T-helper 1 cell treated with Interleukin-12 subunit alpha and Interleukin-12 subunit beta and Interleukin-4 antibody, amounts not matched to agents 30 μg/mL and 1 μg/mL, for 36 hours (primary cell): ENCODE measurements at regions not wholly inside any gene's neighbourhood (a gene's known extent, or its start where the extent isn't known, plus 50 kb on each side); places are given as distances from the start of the nearest gene placed in this dataset.

Experiments
- H3K27ac Mint-ChIP-seq: one replicate; pipeline ENCODE4 v1.8.0; 2021; ENCODE audit warnings: mild to moderate bottlenecking, mixed read lengths
- H3K27me3 Mint-ChIP-seq: one replicate; pipeline ENCODE4 v1.8.0; 2021; ENCODE audit warnings: low read depth, mixed read lengths
- H3K36me3 Mint-ChIP-seq: one replicate; pipeline ENCODE4 v1.8.0; 2021; ENCODE audit warnings: low read depth, mixed read lengths
- H3K4me1 Mint-ChIP-seq: one replicate; pipeline ENCODE4 v1.8.0; 2021; ENCODE audit warnings: low read depth, mixed read lengths
- H3K4me3 Mint-ChIP-seq: one replicate; pipeline ENCODE4 v1.8.0; 2021; ENCODE audit warnings: mild to moderate bottlenecking, moderate library complexity, mixed read lengths
- H3K9me3 Mint-ChIP-seq: one replicate; pipeline ENCODE4 v1.8.0; 2021; ENCODE audit warnings: mixed read lengths

DNA sequence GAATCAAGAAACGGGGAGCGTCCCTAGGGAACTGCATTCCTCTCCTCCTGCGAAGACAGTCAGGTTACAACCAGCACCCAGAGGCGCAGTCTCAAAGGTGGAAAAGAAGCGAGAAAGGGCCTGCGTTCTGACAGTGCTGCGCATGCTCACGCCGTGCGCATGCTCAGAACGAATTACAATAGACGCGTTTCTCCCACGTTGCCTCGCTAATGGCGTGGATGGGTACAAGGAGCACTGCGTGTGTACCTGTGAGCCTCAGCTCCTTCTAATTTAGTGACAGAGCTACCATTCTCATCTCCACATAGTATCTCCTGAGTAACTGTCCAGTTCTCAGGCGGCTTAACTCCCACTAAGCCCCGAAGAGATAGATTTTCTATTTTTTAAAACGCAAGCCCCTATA lies 448.8 kb downstream of the TXNL1 start:
- H3K4me1 Mint-ChIP-seq: no peaks in the 10 kb centered on the region
- H3K36me3 Mint-ChIP-seq: no peaks in the 10 kb centered on the region
- H3K4me3 Mint-ChIP-seq: no peak overlapping the region
- H3K9me3 Mint-ChIP-seq: no peaks in the 10 kb centered on the region
- H3K27ac Mint-ChIP-seq: no peak overlapping the region
- H3K27me3 Mint-ChIP-seq: no peaks in the 10 kb centered on the region

DNA sequence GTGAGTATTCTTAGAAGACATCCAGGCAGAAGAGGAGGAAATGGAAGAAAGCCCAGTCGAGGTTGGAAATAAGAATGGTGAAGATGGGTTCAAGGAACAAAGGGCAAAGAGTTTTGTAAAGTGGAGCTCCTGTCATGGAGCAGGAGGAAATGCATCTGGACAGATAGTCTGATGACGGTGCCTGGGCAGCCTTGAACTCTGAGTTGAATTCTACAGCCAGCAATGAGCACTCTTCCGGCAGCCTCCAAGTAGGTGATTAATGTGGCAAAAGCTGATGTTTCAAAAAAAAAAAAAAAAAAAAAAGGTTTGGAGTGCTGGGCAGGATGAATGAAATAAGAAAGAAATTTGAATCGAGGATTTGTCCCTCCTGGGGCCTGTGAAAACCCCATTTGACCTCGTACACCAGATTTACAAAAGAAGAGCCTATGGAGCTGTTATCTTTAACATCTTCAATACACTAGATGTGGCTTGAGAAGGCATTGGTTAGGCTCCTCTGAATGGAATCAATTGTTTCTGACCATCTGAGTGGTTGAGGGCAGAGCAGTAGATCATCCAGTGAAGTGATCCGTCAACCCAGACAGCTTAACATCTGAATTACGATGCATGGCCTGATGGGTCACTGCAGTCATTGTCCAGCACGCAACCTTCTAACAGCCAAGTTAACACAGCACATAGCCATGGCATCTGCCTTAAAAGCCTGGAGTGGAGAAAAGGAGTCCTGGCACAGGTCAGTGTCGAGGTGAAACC lies 449.7 kb downstream of the TXNL1 start:
- Mint-ChIP-seq H3K27ac (no peak overlapping the region), H3K36me3 (no peaks in the 10 kb centered on the region), H3K4me3 (no peak overlapping the region), H3K4me1 (no peaks in the 10 kb centered on the region), H3K27me3 (no peaks in the 10 kb centered on the region), H3K9me3 (no peaks in the 10 kb centered on the region)

DNA sequence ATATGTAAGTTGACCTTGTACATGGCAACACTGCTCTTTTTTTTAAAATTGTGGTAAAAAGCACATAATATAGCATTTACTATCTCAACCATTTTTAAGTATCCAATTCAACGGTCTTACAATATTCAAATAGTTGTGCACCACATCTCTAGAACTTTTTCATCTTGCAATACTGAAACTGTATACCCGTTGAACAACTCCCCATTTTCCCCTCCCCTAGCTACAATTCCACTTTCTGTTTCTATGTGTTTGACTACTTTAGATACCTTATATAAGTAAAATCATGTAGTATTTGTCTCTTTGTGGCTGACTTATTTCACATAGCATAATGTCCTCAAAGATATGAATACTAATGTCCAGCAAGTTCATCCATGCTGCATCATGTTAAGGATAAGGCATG lies 452.1 kb downstream of the TXNL1 start:
- H3K4me1 Mint-ChIP-seq: no peaks in the 10 kb centered on the region
- no peak overlapping the region for H3K27ac Mint-ChIP-seq
- H3K9me3 Mint-ChIP-seq: no peaks in the 10 kb centered on the region
- H3K27me3 Mint-ChIP-seq: no peaks in the 10 kb centered on the region
- H3K4me3 Mint-ChIP-seq: no peak overlapping the region
- no peaks in the 10 kb centered on the region for H3K36me3 Mint-ChIP-seq

DNA sequence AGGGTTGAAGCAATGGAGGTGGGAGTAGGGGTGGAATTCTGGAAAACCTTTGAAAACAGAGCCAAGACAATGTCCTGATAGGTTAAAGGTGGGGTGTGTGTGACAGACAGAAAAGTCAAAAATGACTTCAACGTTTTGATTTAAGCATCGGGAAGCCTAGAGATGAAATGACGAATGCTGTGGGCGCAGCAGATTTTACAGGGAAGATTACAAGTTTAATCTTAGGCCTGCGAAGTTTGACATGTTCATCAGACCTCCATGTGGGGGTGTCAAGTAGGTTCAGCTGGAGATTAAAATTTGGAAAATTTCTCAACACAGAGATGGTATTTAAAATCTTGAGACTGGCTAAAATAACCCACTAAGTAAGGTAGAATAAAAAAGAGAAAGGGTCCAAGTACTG lies 453.3 kb downstream of the TXNL1 start:
- no peaks in the 10 kb centered on the region for H3K4me1 Mint-ChIP-seq
- no peak overlapping the region for H3K27ac Mint-ChIP-seq
- no peaks in the 10 kb centered on the region for H3K9me3 Mint-ChIP-seq
- H3K4me3 Mint-ChIP-seq: no peak overlapping the region
- no peaks in the 10 kb centered on the region for H3K27me3 Mint-ChIP-seq
- H3K36me3 Mint-ChIP-seq: no peaks in the 10 kb centered on the region

DNA sequence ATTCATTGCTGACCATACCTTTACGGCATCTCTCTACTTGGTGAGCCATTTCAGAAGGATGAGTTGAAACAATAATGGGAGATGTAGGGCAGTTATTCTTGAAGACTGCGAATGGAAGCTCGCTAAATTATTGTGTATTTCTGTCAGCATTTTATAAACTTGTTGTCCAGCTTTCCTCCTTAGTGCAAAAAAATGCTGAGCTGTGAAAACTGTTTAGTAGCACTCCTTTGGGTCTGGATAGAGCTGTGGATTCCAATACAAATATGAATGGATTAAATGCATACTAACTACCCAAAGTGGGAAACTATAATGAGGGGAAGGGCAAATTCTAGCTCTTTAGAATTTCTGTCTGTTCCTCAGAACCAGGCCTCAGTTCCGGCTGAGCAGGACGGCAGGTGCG lies 461.6 kb downstream of the TXNL1 start:
- Mint-ChIP-seq H3K27me3 (no peaks in the 10 kb centered on the region), H3K4me3 (no peak overlapping the region), H3K9me3 (no peaks in the 10 kb centered on the region), H3K27ac (no peak overlapping the region), H3K36me3 (no peaks in the 10 kb centered on the region), H3K4me1 (no peaks in the 10 kb centered on the region)

DNA sequence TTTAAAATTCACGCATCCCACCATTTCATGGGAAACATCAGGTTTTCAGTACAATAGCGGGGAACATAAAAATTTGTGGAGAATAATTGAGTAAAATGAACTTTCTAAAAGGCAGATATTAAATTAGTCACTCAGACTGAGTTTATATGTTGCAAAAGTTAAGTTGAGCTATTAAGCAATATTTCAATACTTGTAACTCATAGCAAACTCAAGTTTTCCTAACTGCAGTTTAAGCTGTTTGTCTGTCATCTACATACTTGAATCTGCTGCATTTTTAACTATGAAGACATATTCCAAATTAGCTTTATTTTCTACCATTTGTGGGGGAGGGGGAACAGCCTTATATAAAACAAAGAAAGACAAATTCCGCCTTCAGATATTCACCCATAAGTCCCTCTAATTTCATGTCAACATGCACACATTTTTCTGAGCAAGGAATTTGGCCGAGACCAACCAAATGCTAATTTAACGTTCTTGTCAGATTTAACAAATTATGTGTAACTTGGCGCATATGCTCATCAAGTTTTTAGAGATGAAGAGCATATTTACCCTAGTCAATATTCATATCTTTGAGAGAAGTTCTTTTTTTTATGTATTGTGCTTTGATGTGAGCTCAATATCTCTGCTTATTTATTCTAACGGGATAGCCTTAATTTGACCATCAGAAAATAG lies 462.9 kb downstream of the TXNL1 start:
- no peaks in the 10 kb centered on the region for H3K9me3 Mint-ChIP-seq
- H3K27ac Mint-ChIP-seq: no peak overlapping the region
- no peak overlapping the region for H3K4me3 Mint-ChIP-seq
- H3K4me1 Mint-ChIP-seq: no peaks in the 10 kb centered on the region
- H3K27me3 Mint-ChIP-seq: no peaks in the 10 kb centered on the region
- H3K36me3 Mint-ChIP-seq: no peaks in the 10 kb centered on the region

DNA sequence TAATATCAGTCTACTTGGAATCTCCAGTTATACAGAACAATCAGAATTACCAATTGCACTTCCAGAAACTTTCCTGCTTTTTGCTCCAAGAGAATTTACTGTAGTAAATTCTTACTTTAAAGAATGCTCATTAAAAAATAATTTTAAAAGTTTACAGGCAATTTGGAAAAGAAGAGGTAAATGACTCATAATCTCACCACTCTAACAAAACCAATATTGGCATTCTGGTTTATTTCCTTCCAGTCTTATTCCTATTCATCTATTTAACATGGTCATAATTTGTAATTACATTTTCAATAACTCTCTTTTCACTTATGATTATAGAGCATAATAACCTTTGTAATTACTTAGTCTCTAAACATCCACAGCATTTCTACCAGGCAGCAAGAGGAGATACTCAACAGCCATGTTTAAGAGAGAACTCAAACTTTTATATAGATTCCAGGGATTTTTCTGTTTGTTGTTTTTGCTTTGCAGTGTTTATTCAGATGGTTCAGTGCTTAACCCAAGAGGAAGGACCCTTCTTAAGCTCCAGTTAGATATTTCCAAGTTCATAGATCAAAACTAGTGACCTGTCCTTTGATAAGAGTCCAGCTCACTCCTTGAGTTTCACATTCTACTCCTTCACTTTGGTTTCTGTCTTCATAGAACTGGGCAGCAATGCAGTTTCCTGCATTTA lies 464.7 kb downstream of the TXNL1 start:
- Mint-ChIP-seq H3K36me3 (no peaks in the 10 kb centered on the region), H3K27ac (no peak overlapping the region), H3K4me1 (no peaks in the 10 kb centered on the region), H3K27me3 (no peaks in the 10 kb centered on the region), H3K9me3 (no peaks in the 10 kb centered on the region), H3K4me3 (no peak overlapping the region)

DNA sequence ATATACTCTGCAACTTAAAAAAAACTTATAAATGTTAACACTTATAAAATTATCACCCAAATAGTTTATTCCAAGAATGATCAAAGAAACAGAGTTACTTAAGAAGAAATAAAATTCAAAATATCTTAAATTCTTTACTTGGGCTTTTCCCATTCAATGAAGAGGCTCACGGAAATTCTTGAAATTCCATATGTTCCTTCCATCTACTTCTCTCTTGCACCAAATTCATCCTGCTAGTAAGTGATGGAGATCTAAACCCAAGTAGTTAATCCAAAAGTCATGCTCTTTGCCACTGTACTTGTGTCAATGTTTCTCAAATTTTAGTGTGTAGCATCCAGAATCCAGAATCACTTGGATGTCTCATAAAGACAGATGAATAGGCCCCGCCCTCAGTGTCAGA lies 465.9 kb downstream of the TXNL1 start:
- Mint-ChIP-seq H3K4me1 (no peaks in the 10 kb centered on the region), H3K27ac (no peak overlapping the region), H3K27me3 (no peaks in the 10 kb centered on the region), H3K36me3 (no peaks in the 10 kb centered on the region), H3K4me3 (no peak overlapping the region), H3K9me3 (no peaks in the 10 kb centered on the region)

DNA sequence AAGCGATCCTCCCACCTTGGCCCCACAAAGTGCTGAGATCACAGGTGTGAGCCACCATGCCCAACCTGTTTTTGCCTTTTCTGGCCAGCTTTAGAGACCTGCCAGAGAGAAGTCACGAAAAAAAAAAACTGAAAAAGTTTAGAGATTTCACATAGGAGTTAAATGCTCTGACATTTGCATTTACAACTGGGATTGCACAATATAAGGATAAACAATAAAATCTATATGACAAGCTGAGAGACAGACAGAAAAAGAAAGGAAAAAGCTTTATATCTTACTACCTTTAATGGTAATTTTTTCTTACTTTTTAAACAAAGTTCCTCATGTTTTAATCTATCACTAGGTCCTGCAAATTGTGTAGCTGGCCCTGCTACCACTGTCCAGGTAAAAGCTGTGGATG lies 466.5 kb downstream of the TXNL1 start:
- Mint-ChIP-seq H3K9me3 (no peaks in the 10 kb centered on the region), H3K4me1 (no peaks in the 10 kb centered on the region), H3K27ac (no peak overlapping the region), H3K27me3 (no peaks in the 10 kb centered on the region), H3K4me3 (no peak overlapping the region), H3K36me3 (no peaks in the 10 kb centered on the region)

DNA sequence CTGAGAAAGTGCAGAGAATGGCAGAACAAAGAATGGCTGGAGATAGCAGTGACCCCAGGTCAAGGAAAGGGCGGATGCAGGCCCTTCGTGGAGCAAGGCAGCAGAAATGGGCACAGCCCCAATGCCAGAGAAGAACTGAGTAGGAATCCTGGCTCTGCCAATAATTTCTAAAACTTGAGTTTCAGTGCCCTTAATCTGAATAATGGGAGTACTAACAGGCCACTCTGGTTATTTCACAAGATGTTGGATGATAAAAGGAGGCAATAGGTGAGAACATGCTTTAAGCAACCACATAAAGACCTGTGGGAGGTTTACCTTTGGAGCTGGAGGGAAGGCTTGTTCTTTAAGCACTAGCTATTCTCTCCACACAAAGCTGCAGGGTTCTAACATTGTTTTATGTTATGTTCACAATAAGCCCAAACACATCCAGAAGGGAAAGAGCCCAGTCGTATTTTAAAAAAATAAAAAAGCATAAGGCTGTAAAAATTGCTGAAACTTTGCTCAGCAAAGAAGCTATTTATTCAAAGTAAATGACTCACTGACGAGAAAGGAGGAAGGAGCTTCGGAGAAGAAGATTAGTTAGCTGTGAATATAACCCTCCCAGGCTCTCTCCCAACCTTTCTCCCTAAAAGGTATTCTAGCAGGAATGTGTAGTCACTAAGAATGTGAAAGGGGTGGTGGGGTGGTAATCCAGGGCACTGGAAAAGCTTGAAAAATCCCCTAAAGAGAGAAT lies 470.2 kb downstream of the TXNL1 start:
- Mint-ChIP-seq H3K4me3 (no peak overlapping the region), H3K4me1 (no peaks in the 10 kb centered on the region), H3K27me3 (no peaks in the 10 kb centered on the region), H3K9me3 (no peaks in the 10 kb centered on the region), H3K36me3 (no peaks in the 10 kb centered on the region), H3K27ac (no peak overlapping the region)

DNA sequence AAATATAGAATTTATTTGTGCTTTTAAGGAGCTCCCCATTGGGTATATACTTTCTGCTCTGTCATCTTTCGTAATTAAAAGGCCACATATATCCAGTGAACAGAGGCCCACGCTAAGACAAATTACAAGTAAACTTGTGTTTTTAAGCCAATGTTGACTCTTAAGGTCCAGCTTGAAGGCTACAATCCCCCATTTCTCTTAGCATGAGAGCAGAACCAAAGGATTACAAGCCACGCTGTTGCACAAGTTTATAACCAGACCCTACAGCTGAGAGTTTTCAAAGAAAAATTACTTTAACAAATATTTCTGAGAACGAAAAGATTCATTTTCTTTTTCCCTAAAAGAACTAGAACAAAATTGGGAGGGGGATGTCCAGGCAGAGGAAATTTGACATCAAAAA lies 471.0 kb downstream of the TXNL1 start:
- H3K4me3 Mint-ChIP-seq: no peak overlapping the region
- H3K9me3 Mint-ChIP-seq: no peaks in the 10 kb centered on the region
- H3K4me1 Mint-ChIP-seq: no peaks in the 10 kb centered on the region
- no peak overlapping the region for H3K27ac Mint-ChIP-seq
- no peaks in the 10 kb centered on the region for H3K27me3 Mint-ChIP-seq
- no peaks in the 10 kb centered on the region for H3K36me3 Mint-ChIP-seq

DNA sequence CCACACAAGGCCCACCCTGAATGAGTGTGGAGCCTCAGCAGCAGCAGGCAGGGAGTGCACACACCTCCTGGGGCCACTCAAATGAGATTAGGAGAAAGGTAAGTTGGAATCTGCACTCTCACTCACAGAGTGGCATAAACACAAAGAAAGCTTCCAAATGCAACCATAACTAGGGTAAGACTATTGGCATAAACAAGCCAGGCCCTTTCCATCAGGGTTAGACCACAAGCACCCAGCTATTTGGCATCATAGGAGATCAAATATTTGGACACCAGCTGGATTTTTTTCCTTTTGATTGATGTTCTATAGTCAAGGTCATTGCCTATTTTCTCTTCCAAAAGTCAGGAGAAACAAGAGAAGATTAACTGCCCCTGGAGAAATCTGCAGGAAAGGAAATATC lies 471.5 kb downstream of the TXNL1 start:
- H3K27me3 Mint-ChIP-seq: no peaks in the 10 kb centered on the region
- H3K27ac Mint-ChIP-seq: no peak overlapping the region
- no peaks in the 10 kb centered on the region for H3K9me3 Mint-ChIP-seq
- H3K4me3 Mint-ChIP-seq: no peak overlapping the region
- H3K36me3 Mint-ChIP-seq: no peaks in the 10 kb centered on the region
- no peaks in the 10 kb centered on the region for H3K4me1 Mint-ChIP-seq

DNA sequence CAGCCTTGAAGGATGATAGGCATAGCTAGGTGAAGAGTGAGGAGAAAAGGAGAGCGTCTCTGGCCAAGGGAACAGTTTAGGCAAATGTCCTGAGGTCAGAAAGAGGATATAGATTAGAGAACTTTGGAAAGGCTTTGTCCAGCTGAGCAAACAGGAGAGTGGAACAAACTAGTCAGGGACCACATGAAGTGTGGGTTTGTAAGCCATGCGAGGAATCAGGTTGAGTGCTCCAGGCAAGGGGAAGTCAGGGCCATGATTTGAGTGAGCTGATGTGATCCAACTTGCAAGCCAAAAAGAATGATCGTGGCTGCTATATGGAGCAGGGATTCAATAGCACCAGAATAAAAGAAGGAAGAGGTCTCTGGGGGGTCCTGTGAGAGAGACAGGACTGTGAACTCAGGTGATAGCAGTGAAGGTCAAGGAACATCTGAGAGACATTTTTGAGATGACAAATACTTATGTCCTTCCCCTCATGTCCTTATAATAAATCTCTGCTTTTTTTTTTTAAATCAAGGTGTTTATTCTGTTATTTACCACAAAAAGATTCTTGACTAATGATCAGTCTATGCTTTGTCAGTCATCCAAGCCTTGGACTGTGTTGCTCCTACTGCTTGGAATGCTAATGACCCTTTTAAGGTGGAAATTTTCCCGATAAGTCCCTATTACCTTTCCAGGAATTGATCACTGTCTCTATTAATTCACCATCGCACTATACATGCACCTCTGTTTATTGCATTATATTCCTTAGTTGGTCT lies 472.6 kb downstream of the TXNL1 start:
- Mint-ChIP-seq H3K27ac (no peak overlapping the region), H3K4me3 (no peak overlapping the region), H3K4me1 (no peaks in the 10 kb centered on the region), H3K9me3 (no peaks in the 10 kb centered on the region), H3K36me3 (no peaks in the 10 kb centered on the region), H3K27me3 (no peaks in the 10 kb centered on the region)
